ENCODE measurements at regions not wholly inside any gene's neighbourhood (a gene's known extent, or its start where the extent isn't known, plus 50 kb on each side); places are given as distances from the start of the nearest gene placed in this dataset.

DNA sequence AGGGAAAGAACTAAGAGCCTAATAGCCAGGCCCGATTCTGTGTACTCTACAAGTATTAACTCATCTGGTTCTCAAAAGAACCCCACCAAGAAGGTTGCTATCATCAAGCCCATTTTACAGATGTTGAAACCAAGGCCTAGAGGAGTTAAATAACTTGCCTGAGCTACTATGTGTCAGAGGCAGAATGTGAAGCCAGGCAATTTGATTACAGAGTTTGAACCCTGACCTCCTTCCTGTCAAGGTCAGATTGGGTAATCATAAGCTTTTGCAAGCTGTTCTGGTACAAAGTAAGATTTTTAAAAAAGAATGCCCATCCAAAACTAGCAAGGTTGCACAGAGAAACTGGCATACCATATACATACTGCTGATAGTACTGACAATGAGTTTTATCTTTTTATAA is 227.1 kb downstream of the HAUS1 start:
- no peak for TF ChIP-seq POLR2A (IDR thresholded peaks at IDR 0.05)
- TF ChIP-seq, protein P1, sequence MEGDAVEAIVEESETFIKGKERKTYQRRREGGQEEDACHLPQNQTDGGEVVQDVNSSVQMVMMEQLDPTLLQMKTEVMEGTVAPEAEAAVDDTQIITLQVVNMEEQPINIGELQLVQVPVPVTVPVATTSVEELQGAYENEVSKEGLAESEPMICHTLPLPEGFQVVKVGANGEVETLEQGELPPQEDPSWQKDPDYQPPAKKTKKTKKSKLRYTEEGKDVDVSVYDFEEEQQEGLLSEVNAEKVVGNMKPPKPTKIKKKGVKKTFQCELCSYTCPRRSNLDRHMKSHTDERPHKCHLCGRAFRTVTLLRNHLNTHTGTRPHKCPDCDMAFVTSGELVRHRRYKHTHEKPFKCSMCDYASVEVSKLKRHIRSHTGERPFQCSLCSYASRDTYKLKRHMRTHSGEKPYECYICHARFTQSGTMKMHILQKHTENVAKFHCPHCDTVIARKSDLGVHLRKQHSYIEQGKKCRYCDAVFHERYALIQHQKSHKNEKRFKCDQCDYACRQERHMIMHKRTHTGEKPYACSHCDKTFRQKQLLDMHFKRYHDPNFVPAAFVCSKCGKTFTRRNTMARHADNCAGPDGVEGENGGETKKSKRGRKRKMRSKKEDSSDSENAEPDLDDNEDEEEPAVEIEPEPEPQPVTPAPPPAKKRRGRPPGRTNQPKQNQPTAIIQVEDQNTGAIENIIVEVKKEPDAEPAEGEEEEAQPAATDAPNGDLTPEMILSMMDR (IDR thresholded peaks at IDR 0.05) = no peak

All from tibial nerve (tissue), 3 donors.